ENCODE measurements at regions not wholly inside any gene's neighbourhood (a gene's known extent, or its start where the extent isn't known, plus 50 kb on each side); places are given as distances from the start of the nearest gene placed in this dataset.

DNA sequence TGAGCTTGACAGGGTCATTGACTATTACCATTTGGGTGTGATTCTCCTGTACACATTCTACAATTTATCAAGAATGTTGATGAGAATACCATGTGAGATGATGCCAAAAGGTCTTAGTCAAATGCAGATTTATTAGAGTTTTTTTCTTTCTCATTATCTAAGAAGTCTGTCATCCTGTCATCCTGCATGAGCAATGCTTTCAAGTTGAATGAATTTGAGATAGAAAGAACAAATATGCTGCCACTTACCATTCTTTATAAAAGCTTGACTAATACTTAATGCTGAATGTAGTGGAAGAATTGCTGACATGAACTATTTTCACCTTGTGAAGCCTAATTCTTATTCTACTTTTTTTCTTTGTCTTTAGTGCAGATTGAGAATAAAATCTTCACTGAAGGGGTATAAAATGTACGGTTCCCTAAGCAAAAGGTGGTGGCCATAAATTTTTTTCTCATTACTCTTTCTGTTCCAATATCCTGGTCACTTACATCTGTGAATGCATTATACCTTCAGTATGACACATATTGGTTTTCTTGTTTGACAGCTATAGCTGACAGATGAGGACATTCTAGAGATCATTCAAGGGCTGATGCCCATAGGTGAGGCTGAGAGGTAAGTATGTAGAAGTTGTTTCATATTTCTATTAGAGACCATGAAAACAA is 1434.7 kb downstream of the SLITRK1 start:
- H3K4me1 ChIP-seq (ENCODE audit: control extremely low read depth in 1 of 4, control insufficient read depth in 4 of 4, insufficient read depth in 4 of 4, low read length in 3 of 4), result no peaks in the 10 kb centered on the region
- CTCF ChIA-PET, result no interaction called here
- WGBS (ENCODE audit: insufficient coverage), result no CpG with 5 or more reads among the region's 1 CpG
- no peak for DNase-seq
- no peak overlapping the region for H3K27ac ChIP-seq (ENCODE audit: insufficient read depth in 1 of 2, low read depth in 1 of 2, low read length in 2 of 2, poor library complexity in 1 of 2, severe bottlenecking in 2 of 2)
- H3K4me3 ChIP-seq (ENCODE audit: control insufficient read depth in 1 of 7, extremely low read depth in 1 of 7, insufficient read depth in 4 of 7, low read depth in 2 of 7, low read length in 6 of 7), result no peak overlapping the region
- no peaks in the 10 kb centered on the region for H3K9me3 ChIP-seq (ENCODE audit: control extremely low read depth in 1 of 5, control insufficient read depth in 4 of 5, insufficient read depth in 2 of 5, low read depth in 1 of 5, low read length in 4 of 5)
- POLR2A ChIA-PET, result no interaction called here
- H3K36me3 ChIP-seq (ENCODE audit: control insufficient read depth in 4 of 4, insufficient read depth in 4 of 4, low read length in 3 of 4), result no peaks in the 10 kb centered on the region
- H3K27me3 ChIP-seq (replicated peaks in 2 of 5; ENCODE audit: control insufficient read depth in 4 of 5, insufficient read depth in 5 of 5, low read length in 4 of 5), result no peaks in the 10 kb centered on the region

DNA sequence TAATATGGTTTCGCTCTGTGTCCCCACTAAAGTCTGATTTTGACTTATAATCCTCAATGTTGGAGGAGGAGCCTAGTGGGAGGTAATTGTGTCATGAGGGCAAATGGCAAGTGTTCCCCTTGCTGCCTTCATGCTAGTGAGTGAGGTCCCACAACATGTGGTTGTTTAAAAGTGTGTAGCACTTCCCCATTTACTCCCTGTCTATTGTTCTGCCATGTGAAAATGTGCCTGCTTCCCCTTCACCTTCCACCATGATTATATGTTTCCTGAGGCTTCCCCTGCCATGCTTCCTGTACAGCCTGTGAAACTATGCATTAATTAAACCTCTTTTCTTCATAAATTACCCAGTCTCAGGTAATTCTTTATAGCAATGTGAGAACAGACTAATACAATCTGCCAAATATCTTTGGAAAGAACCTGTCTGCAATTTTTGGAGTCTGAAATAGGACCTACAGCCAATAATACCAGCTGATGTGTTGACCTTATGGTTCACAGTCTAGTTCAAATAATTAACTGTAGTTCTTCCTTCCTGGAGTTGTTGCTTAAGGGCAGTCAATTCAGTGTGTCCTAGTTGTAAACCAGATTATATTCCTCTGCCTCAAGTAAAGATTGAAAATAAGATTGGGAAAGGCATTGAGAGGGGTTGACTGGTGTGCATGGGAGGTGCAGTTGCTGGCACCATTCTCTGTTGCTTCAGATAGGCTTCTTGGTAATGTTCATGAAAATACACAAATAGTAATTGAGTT is 1442.9 kb downstream of the SLITRK1 start:
- no peak for DNase-seq
- Histone ChIP-seq H3K36me3 (ENCODE audit: control insufficient read depth in 4 of 4, insufficient read depth in 4 of 4, low read length in 3 of 4) (no peaks in the 10 kb centered on the region), H3K9me3 (ENCODE audit: control extremely low read depth in 1 of 5, control insufficient read depth in 4 of 5, insufficient read depth in 2 of 5, low read depth in 1 of 5, low read length in 4 of 5) (peaks cover 0 to 9% (median 1%) of the 10 kb centered on the region in 5 experiments), H3K4me3 (ENCODE audit: control insufficient read depth in 1 of 7, extremely low read depth in 1 of 7, insufficient read depth in 4 of 7, low read depth in 2 of 7, low read length in 6 of 7) (no peak overlapping the region), H3K27me3 (replicated peaks in 2 of 5; ENCODE audit: control insufficient read depth in 4 of 5, insufficient read depth in 5 of 5, low read length in 4 of 5) (no peaks in the 10 kb centered on the region), H3K4me1 (ENCODE audit: control extremely low read depth in 1 of 4, control insufficient read depth in 4 of 4, insufficient read depth in 4 of 4, low read length in 3 of 4) (no peaks in the 10 kb centered on the region), H3K27ac (ENCODE audit: insufficient read depth in 1 of 2, low read depth in 1 of 2, low read length in 2 of 2, poor library complexity in 1 of 2, severe bottlenecking in 2 of 2) (no peak overlapping the region)
- ChIA-PET CTCF (no interaction called here), POLR2A (no interaction called here)
- WGBS (ENCODE audit: insufficient coverage), result no CpG with 5 or more reads among the region's 1 CpG

- H3K9me3 ChIP-seq (ENCODE audit: control extremely low read depth in 1 of 5, control insufficient read depth in 4 of 5, insufficient read depth in 2 of 5, low read depth in 1 of 5, low read length in 4 of 5), result peaks cover 0 to 9% (median 1%) of the 10 kb centered on the region in 5 experiments
- H3K4me1 ChIP-seq (ENCODE audit: control extremely low read depth in 1 of 4, control insufficient read depth in 4 of 4, insufficient read depth in 4 of 4, low read length in 3 of 4), result no peaks in the 10 kb centered on the region
- no peaks in the 10 kb centered on the region for H3K36me3 ChIP-seq (ENCODE audit: control insufficient read depth in 4 of 4, insufficient read depth in 4 of 4, low read length in 3 of 4)
- CTCF ChIA-PET, result no interaction called here
- H3K4me3 ChIP-seq (ENCODE audit: control insufficient read depth in 1 of 7, extremely low read depth in 1 of 7, insufficient read depth in 4 of 7, low read depth in 2 of 7, low read length in 6 of 7), result no peak overlapping the region
- DNase-seq, result no peak
- POLR2A ChIA-PET, result interaction anchor here (0.6 kb wide), 1 partner anchor 21 kb away, joined by 3 read pairs; no protein-coding TSS in a partner anchor
- H3K27ac ChIP-seq (ENCODE audit: insufficient read depth in 1 of 2, low read depth in 1 of 2, low read length in 2 of 2, poor library complexity in 1 of 2, severe bottlenecking in 2 of 2), result no peak overlapping the region
- WGBS (ENCODE audit: insufficient coverage), result no CpG with 5 or more reads among the region's 1 CpG
- H3K27me3 ChIP-seq (replicated peaks in 2 of 5; ENCODE audit: control insufficient read depth in 4 of 5, insufficient read depth in 5 of 5, low read length in 4 of 5), result no peaks in the 10 kb centered on the region
Observed at GRCh38 chr13:82438320-82438719, 1444.0 kb downstream of the SLITRK1 start.

DNA sequence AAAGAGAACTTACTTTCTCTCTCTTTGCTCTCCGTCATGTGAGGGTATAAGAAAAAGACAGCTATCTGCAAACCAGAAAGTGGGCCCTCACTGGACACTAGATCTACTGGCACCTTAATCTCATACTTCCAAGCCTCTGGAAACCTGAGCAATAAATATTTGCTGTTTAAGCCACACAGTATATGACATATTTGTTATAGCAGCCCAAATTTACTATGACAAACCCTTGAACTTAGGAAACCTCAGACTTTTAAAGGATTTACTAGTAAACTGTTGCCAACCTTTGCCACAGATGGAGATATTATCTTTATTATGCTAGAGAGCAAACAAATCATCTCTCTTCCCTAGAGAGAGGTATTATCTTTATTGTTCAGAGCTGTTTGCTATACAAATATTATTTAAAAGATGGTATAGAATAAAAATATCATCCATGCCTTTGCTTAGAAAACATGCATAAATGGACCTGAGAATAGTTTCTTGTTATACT is 1446.1 kb downstream of the SLITRK1 start:
- WGBS (ENCODE audit: insufficient coverage), result no CpG with 5 or more reads among the region's 1 CpG
- POLR2A ChIA-PET, result no interaction called here

GRCh38 chr13:82432949-82433348 is 1449.3 kb downstream of the SLITRK1 start:
- Histone ChIP-seq H3K4me3 (ENCODE audit: control insufficient read depth in 1 of 7, extremely low read depth in 1 of 7, insufficient read depth in 4 of 7, low read depth in 2 of 7, low read length in 6 of 7) (no peak overlapping the region), H3K9me3 (ENCODE audit: control extremely low read depth in 1 of 5, control insufficient read depth in 4 of 5, insufficient read depth in 2 of 5, low read depth in 1 of 5, low read length in 4 of 5) (peaks cover 0 to 1% (median 0%) of the 10 kb centered on the region in 5 experiments), H3K27ac (ENCODE audit: insufficient read depth in 1 of 2, low read depth in 1 of 2, low read length in 2 of 2, poor library complexity in 1 of 2, severe bottlenecking in 2 of 2) (no peak overlapping the region), H3K36me3 (ENCODE audit: control insufficient read depth in 4 of 4, insufficient read depth in 4 of 4, low read length in 3 of 4) (no peaks in the 10 kb centered on the region), H3K27me3 (replicated peaks in 2 of 5; ENCODE audit: control insufficient read depth in 4 of 5, insufficient read depth in 5 of 5, low read length in 4 of 5) (no peaks in the 10 kb centered on the region), H3K4me1 (ENCODE audit: control extremely low read depth in 1 of 4, control insufficient read depth in 4 of 4, insufficient read depth in 4 of 4, low read length in 3 of 4) (no peaks in the 10 kb centered on the region)
- no CpG with 5 or more reads among the region's 2 CpGs for WGBS (ENCODE audit: insufficient coverage)
- CTCF ChIA-PET, result no interaction called here
- POLR2A ChIA-PET, result no interaction called here
- DNase-seq, result no peak

More for the DNA sequence above, 1446.1 kb downstream of the SLITRK1 start:
- no peak overlapping the region for H3K4me3 ChIP-seq (ENCODE audit: control insufficient read depth in 1 of 7, extremely low read depth in 1 of 7, insufficient read depth in 4 of 7, low read depth in 2 of 7, low read length in 6 of 7)
- DNase-seq, result no peak
- H3K27ac ChIP-seq (ENCODE audit: insufficient read depth in 1 of 2, low read depth in 1 of 2, low read length in 2 of 2, poor library complexity in 1 of 2, severe bottlenecking in 2 of 2), result no peak overlapping the region
- CTCF ChIA-PET, result no interaction called here
- no peaks in the 10 kb centered on the region for H3K4me1 ChIP-seq (ENCODE audit: control extremely low read depth in 1 of 4, control insufficient read depth in 4 of 4, insufficient read depth in 4 of 4, low read length in 3 of 4)
- no peaks in the 10 kb centered on the region for H3K27me3 ChIP-seq (replicated peaks in 2 of 5; ENCODE audit: control insufficient read depth in 4 of 5, insufficient read depth in 5 of 5, low read length in 4 of 5)
- no peaks in the 10 kb centered on the region for H3K36me3 ChIP-seq (ENCODE audit: control insufficient read depth in 4 of 4, insufficient read depth in 4 of 4, low read length in 3 of 4)
- H3K9me3 ChIP-seq (ENCODE audit: control extremely low read depth in 1 of 5, control insufficient read depth in 4 of 5, insufficient read depth in 2 of 5, low read depth in 1 of 5, low read length in 4 of 5), result peaks cover 0 to 9% (median 1%) of the 10 kb centered on the region in 5 experiments

DNA sequence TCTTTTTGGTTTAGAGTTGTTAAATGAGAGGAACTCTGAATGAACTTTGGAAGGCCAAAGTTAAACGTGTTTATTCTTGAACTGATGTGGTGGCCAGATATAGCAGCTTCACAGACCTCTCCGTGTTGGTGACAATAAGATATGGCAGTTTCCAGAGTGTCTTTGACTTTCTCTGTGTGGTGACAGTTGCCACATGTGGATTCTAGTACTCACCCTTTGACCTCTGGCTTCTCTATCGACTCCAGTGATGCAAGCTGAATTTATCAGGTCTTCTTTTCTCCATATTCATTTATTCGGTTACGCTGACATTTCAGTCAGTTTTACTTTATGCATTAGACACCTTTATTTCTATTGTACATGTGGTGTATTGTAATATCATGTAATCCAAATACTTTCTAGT is 1469.5 kb downstream of the SLITRK1 start:
- WGBS (ENCODE audit: insufficient coverage), result 33% methylated on average over 3 of the region's 5 CpGs

DNA sequence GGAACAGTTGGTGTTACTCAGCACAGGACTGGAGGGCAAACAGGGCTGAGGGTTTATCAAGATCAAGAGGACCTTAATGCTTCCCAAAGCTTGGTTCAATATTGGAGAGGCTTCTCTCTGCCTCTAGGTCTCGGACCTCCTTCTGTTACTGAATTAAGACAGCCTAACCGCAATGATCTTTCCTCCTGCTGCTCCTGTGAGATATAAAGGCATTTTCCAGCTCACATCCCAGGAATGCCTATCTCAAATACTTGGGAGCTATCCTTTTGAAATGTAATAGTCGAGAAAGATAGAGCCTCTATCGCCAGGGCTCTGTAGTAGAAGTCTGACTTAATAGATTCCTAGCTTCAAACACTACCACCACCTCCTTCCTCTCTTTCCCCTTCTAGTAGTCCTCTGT is 1475.0 kb downstream of the SLITRK1 start:
- CTCF ChIA-PET, result no interaction called here
- DNase-seq, result no peak
- Histone ChIP-seq H3K36me3 (ENCODE audit: control insufficient read depth in 4 of 4, insufficient read depth in 4 of 4, low read length in 3 of 4) (no peaks in the 10 kb centered on the region), H3K4me3 (ENCODE audit: control insufficient read depth in 1 of 7, extremely low read depth in 1 of 7, insufficient read depth in 4 of 7, low read depth in 2 of 7, low read length in 6 of 7) (no peak overlapping the region), H3K27me3 (replicated peaks in 2 of 5; ENCODE audit: control insufficient read depth in 4 of 5, insufficient read depth in 5 of 5, low read length in 4 of 5) (no peaks in the 10 kb centered on the region), H3K9me3 (ENCODE audit: control extremely low read depth in 1 of 5, control insufficient read depth in 4 of 5, insufficient read depth in 2 of 5, low read depth in 1 of 5, low read length in 4 of 5) (peaks cover 0 to 8% (median 0%) of the 10 kb centered on the region in 5 experiments), H3K27ac (ENCODE audit: insufficient read depth in 1 of 2, low read depth in 1 of 2, low read length in 2 of 2, poor library complexity in 1 of 2, severe bottlenecking in 2 of 2) (no peak overlapping the region), H3K4me1 (ENCODE audit: control extremely low read depth in 1 of 4, control insufficient read depth in 4 of 4, insufficient read depth in 4 of 4, low read length in 3 of 4) (no peaks in the 10 kb centered on the region)
- POLR2A ChIA-PET, result interaction anchor here (0.6 kb wide), 1 partner anchor 12 kb away, joined by 5 read pairs; no protein-coding TSS in a partner anchor
- 100% methylated on average over 4 of the region's 4 CpGs for WGBS (ENCODE audit: insufficient coverage)

More for the DNA sequence above, 1469.5 kb downstream of the SLITRK1 start:
- no peaks in the 10 kb centered on the region for H3K4me1 ChIP-seq (ENCODE audit: control extremely low read depth in 1 of 4, control insufficient read depth in 4 of 4, insufficient read depth in 4 of 4, low read length in 3 of 4)
- ChIA-PET POLR2A (no interaction called here), CTCF (no interaction called here)
- DNase-seq, result peak in 2 of 3 donors; percentile 11 to 42
- H3K27ac ChIP-seq (ENCODE audit: insufficient read depth in 1 of 2, low read depth in 1 of 2, low read length in 2 of 2, poor library complexity in 1 of 2, severe bottlenecking in 2 of 2), result no peak overlapping the region
- H3K4me3 ChIP-seq (ENCODE audit: control insufficient read depth in 1 of 7, extremely low read depth in 1 of 7, insufficient read depth in 4 of 7, low read depth in 2 of 7, low read length in 6 of 7), result no peak overlapping the region
- no peaks in the 10 kb centered on the region for H3K27me3 ChIP-seq (replicated peaks in 2 of 5; ENCODE audit: control insufficient read depth in 4 of 5, insufficient read depth in 5 of 5, low read length in 4 of 5)
- no peaks in the 10 kb centered on the region for H3K36me3 ChIP-seq (ENCODE audit: control insufficient read depth in 4 of 4, insufficient read depth in 4 of 4, low read length in 3 of 4)
- no peaks in the 10 kb centered on the region for H3K9me3 ChIP-seq (ENCODE audit: control extremely low read depth in 1 of 5, control insufficient read depth in 4 of 5, insufficient read depth in 2 of 5, low read depth in 1 of 5, low read length in 4 of 5)

Measured in common myeloid progenitor, CD34-positive (primary cell).